HUES64 (cell line): ENCODE measurements at regions not wholly inside any gene's neighbourhood (a gene's known extent, or its start where the extent isn't known, plus 50 kb on each side); places are given as distances from the start of the nearest gene placed in this dataset.
"Not testable (repeated sequence)": the region's sequence is repeated elsewhere in the genome, so short reads cannot be mapped to it uniquely, and the experiment has no call there.

Experiments used
- H3K27ac ChIP-seq: 2 replicates; pipeline ENCODE4 v1.7.0; 2013; ENCODE audit warnings: low read depth, low read length, inconsistent platforms
- H3K27me3 ChIP-seq: 2 replicates; pipeline ENCODE4 v1.6.1; 2013; ENCODE audit warnings: mild to moderate bottlenecking, low read length; ENCODE audit not compliant: insufficient read depth
- H3K36me3 ChIP-seq: 2 replicates; pipeline ENCODE4 v1.6.1; 2013; ENCODE audit warnings: mild to moderate bottlenecking, low read length; ENCODE audit not compliant: insufficient read depth
- H3K4me1 ChIP-seq: 2 replicates; pipeline ENCODE4 v1.6.1; 2013; ENCODE audit warnings: mild to moderate bottlenecking, low read length, moderate library complexity; ENCODE audit not compliant: insufficient read depth
- H3K4me3 ChIP-seq: 2 replicates; pipeline ENCODE4 v1.5.1; 2013; ENCODE audit warnings: mild to moderate bottlenecking, low read length, moderate library complexity
- H3K9ac ChIP-seq: 2 replicates; pipeline ENCODE4 v1.6.1; 2013; ENCODE audit warnings: mild to moderate bottlenecking, low read depth, low read length
- H3K9me3 ChIP-seq: 2 replicates; pipeline ENCODE4 v1.6.1; 2013; ENCODE audit warnings: low read depth, low read length; ENCODE audit not compliant: insufficient read depth
- WGBS: fragments of 150-250, 120-280 bp; methylation state at CpG from one replicate; pipeline ENCODE4 v1.1.7; 2013; ENCODE audit warnings: missing lambda C conversion rate; 5-methylcytosine and 5-hydroxymethylcytosine counted together

DNA sequence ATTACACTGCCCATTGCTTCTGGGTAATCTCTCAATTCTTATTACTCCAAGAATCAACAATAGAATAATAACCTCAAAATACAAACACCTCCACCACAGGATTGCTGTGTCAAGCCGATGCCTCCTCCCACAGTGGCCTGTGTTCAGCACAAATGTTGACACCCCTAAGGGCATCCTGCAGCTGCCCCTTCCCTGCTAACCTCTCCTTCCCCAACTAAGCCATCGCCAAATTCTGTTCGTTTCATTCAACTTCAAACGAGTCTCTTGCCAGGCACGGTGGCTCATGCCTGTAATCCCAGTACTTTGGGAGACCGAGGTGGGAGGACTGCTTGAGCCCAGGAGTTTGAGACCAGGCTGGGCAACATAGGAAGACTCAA is 155.2 kb downstream of the ATP6V0E2 start:
- H3K27ac ChIP-seq, H3K4me1 ChIP-seq, H3K9ac ChIP-seq, H3K9me3 ChIP-seq, H3K4me3 ChIP-seq, H3K36me3 ChIP-seq, H3K27me3 ChIP-seq: not testable (repeated sequence)
- WGBS = 90% methylated on average over 5 of the region's 6 CpGs

DNA sequence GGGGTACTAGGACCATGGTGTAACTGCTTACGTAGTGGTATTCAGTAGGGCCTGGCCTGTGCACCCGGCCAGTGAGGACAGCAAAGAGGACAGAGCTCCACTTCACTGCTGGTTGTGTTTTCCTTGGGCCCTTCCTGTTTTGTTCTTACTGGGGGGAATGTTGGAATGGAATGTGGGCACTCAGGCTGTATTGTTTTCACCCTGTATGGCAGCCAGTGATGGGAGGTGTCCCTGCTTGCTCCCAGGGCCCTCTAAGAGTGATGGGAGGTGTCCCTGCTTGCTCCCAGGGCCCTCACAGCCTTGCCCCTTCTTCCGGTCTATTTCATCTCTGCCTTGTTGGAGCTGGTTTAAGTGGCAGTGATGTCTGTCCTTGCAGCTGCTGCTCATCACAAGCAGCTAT is 158.0 kb downstream of the ATP6V0E2 start:
- not testable (repeated sequence) for H3K36me3 ChIP-seq, H3K9me3 ChIP-seq, H3K27me3 ChIP-seq, H3K27ac ChIP-seq, H3K4me3 ChIP-seq, H3K4me1 ChIP-seq, H3K9ac ChIP-seq
- 93% methylated on average over 3 of the region's 3 CpGs for whole genome bisulfite sequencing

DNA sequence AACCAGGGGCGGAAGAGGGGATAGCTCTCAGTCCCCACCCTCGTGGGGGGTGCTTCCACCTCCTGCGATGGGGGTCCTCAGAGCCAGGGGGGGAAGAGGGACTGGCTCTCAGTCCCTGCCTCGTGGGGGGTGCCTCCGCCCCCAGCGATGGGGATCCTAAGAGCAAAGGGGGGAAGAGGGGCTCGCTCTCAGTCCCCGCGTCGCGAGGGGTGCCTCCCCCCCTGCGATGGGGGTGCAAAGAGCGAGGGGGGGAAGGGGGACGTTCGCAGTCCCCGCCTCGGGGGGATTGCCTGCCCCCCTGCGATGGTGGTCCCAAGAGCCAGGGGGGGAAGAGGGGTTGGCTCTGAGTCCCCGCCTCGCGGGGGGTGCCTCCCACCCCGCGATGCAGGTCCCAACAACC is 159.9 kb downstream of the ATP6V0E2 start:
- WGBS = 95% methylated on average over 10 of the region's 23 CpGs
- H3K4me3 ChIP-seq, H3K9me3 ChIP-seq, H3K27me3 ChIP-seq, H3K9ac ChIP-seq, H3K27ac ChIP-seq, H3K4me1 ChIP-seq, H3K36me3 ChIP-seq: not testable (repeated sequence)

DNA sequence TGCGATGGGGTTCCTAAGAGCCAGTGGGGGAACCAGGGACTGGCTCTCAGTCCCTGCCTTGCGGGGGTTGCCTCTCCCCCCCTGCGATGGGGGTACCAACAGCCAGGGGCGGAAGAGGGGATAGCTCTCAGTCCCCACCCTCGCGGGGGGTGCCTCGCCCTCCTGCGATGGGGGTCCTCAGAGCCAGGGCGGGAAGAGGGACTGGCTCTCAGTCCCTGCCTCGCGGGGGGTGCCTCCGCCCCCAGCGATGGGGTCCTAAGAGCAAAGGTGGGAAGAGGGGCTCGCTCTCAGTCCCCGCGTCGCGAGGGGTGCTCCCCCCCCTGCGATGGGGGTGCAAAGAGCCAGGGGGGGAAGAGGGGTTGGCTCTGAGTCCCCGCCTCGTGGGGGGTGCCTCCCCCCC is 162.0 kb downstream of the ATP6V0E2 start:
- not testable (repeated sequence) for H3K4me1 ChIP-seq, H3K27me3 ChIP-seq
- WGBS = 94% methylated on average over 19 of the region's 21 CpGs

DNA sequence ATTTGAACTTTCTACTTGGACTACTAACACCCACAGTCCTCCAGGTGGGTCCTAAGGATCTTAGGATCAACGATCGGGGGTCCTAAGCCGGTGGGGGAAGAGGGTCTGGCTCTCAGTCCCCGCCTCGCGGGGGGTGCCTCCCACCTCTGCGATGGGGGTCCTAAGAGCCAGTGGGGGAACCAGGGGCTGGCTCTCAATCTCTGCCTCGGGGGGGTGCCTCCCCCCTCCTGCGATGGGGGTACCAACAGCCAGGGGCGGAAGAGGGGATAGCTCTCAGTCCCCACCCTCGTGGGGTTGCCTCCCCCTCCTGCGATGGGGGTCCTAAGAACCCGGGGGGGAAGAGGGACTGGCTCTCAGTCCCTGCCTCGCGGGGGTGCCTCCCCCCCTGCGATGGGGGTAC is 165.3 kb downstream of the ATP6V0E2 start:
- not testable (repeated sequence) for H3K9me3 ChIP-seq, H3K27ac ChIP-seq, H3K36me3 ChIP-seq, H3K4me3 ChIP-seq, H3K9ac ChIP-seq, H3K27me3 ChIP-seq, H3K4me1 ChIP-seq
- WGBS = 89% methylated on average over 12 of the region's 16 CpGs

More for the DNA sequence above, 162.0 kb downstream of the ATP6V0E2 start:
- not testable (repeated sequence) for H3K9me3 ChIP-seq, H3K27ac ChIP-seq, H3K36me3 ChIP-seq, H3K9ac ChIP-seq, H3K4me3 ChIP-seq

DNA sequence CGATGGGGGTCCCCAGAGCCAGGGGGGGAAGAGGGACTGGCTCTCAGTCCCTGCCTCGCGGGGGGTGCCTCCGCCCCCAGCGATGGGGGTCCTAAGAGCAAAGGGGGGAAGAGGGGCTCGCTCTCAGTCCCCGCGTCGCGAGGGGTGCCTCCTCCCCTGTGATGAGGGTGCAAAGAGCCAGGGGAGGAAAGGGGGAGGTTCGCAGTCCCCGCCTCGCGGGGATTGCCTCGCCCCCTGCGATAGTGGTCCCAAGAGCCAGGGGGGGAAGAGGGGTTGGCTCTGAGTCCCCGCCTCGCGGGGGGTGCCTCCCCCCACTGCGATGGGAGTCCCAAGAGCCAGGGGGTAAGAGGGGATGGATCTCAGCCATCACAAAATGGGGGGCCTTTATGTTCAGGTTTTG is 168.5 kb downstream of the ATP6V0E2 start:
- 86% methylated on average over 10 of the region's 20 CpGs for WGBS
- not testable (repeated sequence) for H3K36me3 ChIP-seq, H3K27ac ChIP-seq, H3K4me1 ChIP-seq, H3K9me3 ChIP-seq, H3K9ac ChIP-seq, H3K4me3 ChIP-seq
- peaks cover 18% of the 10 kb centered on the region for H3K27me3 ChIP-seq

DNA sequence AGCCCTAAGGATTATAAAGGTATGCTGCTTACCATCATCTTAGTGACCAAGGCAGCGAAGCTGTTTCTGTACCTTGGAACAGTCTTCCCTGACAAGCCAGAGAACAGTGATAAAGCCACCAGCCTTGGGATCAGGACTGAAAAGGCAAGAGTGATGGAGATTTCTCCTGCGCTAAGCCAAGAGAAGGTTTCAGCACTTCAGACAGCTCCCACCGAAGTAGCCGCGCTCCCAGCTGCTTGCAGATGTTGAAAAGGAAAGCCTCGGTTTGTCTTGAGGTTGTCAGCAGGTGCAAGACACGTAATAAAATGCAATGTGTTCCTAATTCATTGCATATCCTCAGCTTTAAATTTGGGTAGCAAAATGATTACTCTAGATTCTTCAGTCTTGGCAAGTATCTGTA is 171.0 kb downstream of the ATP6V0E2 start:
- peaks cover 39% of the 10 kb centered on the region for H3K27me3 ChIP-seq
- H3K4me1 ChIP-seq, H3K9ac ChIP-seq, H3K36me3 ChIP-seq, H3K9me3 ChIP-seq, H3K27ac ChIP-seq, H3K4me3 ChIP-seq: not testable (repeated sequence)
- WGBS = 10% methylated on average over 7 of the region's 7 CpGs

DNA sequence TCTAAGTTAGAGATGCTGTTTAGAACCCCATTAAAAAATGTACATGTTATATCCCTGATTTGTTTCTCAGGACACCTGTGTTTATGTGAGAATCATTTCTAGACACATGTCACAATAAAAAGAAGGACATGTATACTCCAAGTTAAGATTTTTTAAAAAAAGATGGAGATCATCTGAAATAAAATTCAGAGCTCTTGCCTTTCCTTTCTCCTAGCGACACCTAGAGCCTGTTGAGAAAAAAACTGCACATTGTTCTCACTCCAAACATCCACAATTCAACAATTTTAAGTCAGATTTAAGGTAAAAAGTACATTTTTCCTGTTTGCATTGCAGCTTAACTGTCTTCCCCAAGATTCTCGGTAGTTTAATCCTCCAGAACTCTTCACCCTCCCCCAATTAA is 171.8 kb downstream of the ATP6V0E2 start:
- peaks cover 44% of the 10 kb centered on the region for H3K27me3 ChIP-seq
- not testable (repeated sequence) for H3K4me1 ChIP-seq, H3K27ac ChIP-seq, H3K4me3 ChIP-seq, H3K9ac ChIP-seq, H3K36me3 ChIP-seq, H3K9me3 ChIP-seq
- 0% methylated on average over 1 of the region's 2 CpGs for WGBS

DNA sequence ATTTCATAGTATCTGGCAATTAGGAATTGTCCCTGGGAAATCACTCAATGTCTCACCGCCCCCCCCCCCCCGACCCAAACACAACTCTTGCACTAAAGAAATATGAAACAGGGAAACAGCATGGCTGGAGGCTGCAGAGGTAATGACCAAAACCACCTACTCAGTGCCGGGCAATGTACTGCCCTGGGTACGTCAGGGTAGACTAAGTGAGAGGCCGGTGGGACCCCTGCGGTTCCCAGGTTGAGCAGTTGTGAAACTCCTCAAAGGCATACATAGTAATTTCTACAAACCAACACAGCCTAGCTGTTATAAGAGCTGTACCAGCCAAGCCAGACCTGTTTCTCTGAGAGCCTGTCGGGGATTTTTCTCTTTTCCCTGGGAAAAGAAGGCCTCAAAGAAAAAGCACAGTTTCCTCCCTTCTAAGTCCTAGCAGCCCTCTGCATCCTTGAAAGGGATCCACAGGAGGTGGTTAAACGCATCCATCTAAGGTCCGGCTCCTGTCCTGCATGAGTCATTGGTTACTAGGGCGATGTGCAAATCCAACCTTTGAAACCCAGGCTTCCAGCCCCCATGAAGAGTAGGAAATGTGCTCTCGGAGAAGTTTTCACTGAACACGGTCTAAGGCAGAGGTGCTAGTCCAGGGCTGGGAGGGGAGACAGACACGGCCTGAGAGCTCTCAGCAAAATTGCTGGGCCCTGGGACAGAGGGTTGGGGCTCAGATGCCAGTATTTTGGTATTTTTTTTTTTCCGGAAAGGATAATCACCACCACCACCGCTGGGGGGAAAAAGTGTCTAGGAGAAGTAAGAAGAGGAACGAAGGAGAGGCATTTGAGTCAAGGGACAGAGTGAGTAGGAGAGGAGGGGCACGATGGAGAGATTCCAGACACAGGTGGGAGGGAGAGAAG is 172.8 kb downstream of the ATP6V0E2 start:
- Histone ChIP-seq H3K27me3 (peaks cover 44% of the 10 kb centered on the region), H3K4me3 (peak overlapping the region; percentile 26; the same call in 1 of the 2 replicates)
- not testable (repeated sequence) for H3K27ac ChIP-seq, H3K36me3 ChIP-seq, H3K9ac ChIP-seq, H3K9me3 ChIP-seq, H3K4me1 ChIP-seq
- 11% methylated on average over 4 of the region's 17 CpGs for WGBS

DNA sequence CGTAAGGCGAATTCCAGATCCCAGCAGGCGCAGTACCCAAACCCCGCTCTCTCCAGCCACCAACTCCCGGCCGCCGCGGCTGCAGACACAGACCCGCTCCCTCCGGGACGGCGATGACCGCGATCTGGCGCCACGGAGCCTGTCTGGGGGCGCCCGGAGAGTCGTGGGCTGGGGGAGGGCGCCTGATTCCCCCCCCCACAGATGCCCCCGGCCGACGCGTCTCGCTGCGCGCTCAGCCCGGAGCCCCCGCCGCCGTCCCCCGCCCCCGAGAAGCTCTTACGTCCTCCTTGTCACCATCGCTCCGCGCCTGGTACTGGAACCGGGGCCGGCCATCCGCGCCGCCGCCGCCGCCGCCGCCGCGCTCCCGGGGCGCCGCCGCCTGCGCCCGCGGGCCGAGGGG is 173.6 kb downstream of the ATP6V0E2 start:
- WGBS = 0% methylated on average over 51 of the region's 57 CpGs
- H3K9ac ChIP-seq, H3K4me1 ChIP-seq, H3K9me3 ChIP-seq, H3K36me3 ChIP-seq, H3K27ac ChIP-seq: not testable (repeated sequence)
- peaks cover 44% of the 10 kb centered on the region for H3K27me3 ChIP-seq
- H3K4me3 ChIP-seq = peak overlapping the region; percentile 54

DNA sequence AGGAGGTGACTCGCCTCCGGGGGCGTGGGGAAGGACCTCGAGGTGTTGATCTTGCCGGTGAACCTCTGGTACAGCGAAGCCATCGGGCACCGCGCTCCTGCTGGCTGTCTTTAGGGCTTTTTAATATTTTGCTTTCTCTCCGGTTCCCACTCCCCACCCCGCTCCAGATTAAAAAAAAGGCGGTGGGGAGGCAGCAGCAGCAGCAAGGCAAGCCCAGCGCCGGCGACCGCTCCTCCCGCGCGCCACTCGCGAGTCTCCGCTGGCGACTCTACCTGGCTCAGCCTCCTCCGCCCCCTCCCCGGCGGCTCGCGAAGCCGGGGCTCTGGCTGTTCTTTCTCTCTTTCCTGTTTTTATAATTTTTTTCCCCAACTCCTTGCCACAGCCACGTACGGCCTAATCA is 174.0 kb downstream of the ATP6V0E2 start:
- H3K9ac ChIP-seq, H3K27ac ChIP-seq, H3K36me3 ChIP-seq, H3K9me3 ChIP-seq, H3K4me1 ChIP-seq: not testable (repeated sequence)
- 0% methylated on average over 28 of the region's 31 CpGs for WGBS
- Histone ChIP-seq H3K4me3 (peak overlapping the region; percentile 54), H3K27me3 (peaks cover 44% of the 10 kb centered on the region)
